OCI-LY1 (cell line): ENCODE measurements at regions not wholly inside any gene's neighbourhood (a gene's known extent, or its start where the extent isn't known, plus 50 kb on each side); places are given as distances from the start of the nearest gene placed in this dataset.

Experiments
- H2AFZ ChIP-seq: fragments of 200-600 bp; sonication (generic), shearing (Covaris generic); 2 replicates; pipeline ENCODE4 v1.6.0; 2014; ENCODE audit warnings: antibody characterized with exemption, mild to moderate bottlenecking, low read length
- H3F3A ChIP-seq: fragments of 200-600 bp; sonication (generic), shearing (Covaris generic); 2 replicates; pipeline ENCODE4 v1.6.0; 2014; ENCODE audit warnings: mild to moderate bottlenecking, antibody characterized with exemption, low read length, moderate library complexity; ENCODE audit not compliant: insufficient read depth
- H3K27ac ChIP-seq: fragments of 200-600 bp; sonication (generic); 2 replicates; pipeline ENCODE4 v1.5.1; 2014; ENCODE audit warnings: low read length, mixed run types, mild to moderate bottlenecking, low read depth; ENCODE audit not compliant: poor library complexity, severe bottlenecking
- H3K27me3 ChIP-seq: fragments of 200-600 bp; sonication (generic); 2 replicates; pipeline ENCODE4 v1.6.0; 2014; ENCODE audit warnings: antibody characterized with exemption, mild to moderate bottlenecking, low read length, moderate library complexity; ENCODE audit not compliant: insufficient read depth
- H3K36me3 ChIP-seq: fragments of 200-600 bp; sonication (generic); 2 replicates; pipeline ENCODE4 v1.6.1; 2014; ENCODE audit warnings: mild to moderate bottlenecking, antibody characterized with exemption, low read length, moderate library complexity, mixed read lengths; ENCODE audit not compliant: insufficient read depth
- H3K4me1 ChIP-seq: fragments of 200-600 bp; sonication (generic); 2 replicates; pipeline ENCODE4 v1.5.1; 2014; ENCODE audit warnings: mild to moderate bottlenecking, low read length, moderate library complexity; ENCODE audit not compliant: insufficient read depth, severe bottlenecking
- H3K4me2 ChIP-seq: fragments of 200-600 bp; sonication (generic), shearing (Covaris generic); 2 replicates; pipeline ENCODE4 v1.6.1; 2014; ENCODE audit warnings: low read length
- H3K4me3 ChIP-seq: fragments of 200-600 bp; sonication (generic); 2 replicates; pipeline ENCODE4 v1.5.1; 2014; ENCODE audit warnings: low read length, low read depth, mild to moderate bottlenecking, mixed read lengths; ENCODE audit not compliant: poor library complexity, severe bottlenecking
- H3K79me2 ChIP-seq: fragments of 200-600 bp; shearing (Covaris generic); 2 replicates; pipeline ENCODE4 v1.6.1; 2016; ENCODE audit warnings: mixed run types, low read length, mixed read lengths; ENCODE audit not compliant: insufficient read depth
- H3K9ac ChIP-seq: fragments of 200-600 bp; sonication (generic), shearing (Covaris generic); 2 replicates; pipeline ENCODE4 v1.6.1; 2014; ENCODE audit warnings: mild to moderate bottlenecking, low read length, mixed read lengths
- H3K9me2 ChIP-seq: fragments of 200-600 bp; sonication (generic), shearing (Covaris generic); 2 replicates; pipeline ENCODE4 v1.6.1; 2014; ENCODE audit warnings: low read depth, mild to moderate bottlenecking, low read length, mixed read lengths
- H3K9me3 ChIP-seq: fragments of 200-600 bp; shearing (Covaris generic); 2 replicates; pipeline ENCODE4 v1.6.1; 2014; ENCODE audit warnings: low read length, mixed read lengths
- H4K20me1 ChIP-seq: fragments of 200-600 bp; sonication (generic), shearing (Covaris generic); 2 replicates; pipeline ENCODE4 v1.6.0; 2016; ENCODE audit warnings: mild to moderate bottlenecking, low read length; ENCODE audit not compliant: insufficient read depth
- CTCF ChIP-seq: fragments of 200-600 bp; sonication (generic), shearing (Covaris generic); IDR thresholded peaks from 2 replicates; pipeline ENCODE4 v1.5.1; 2017; ENCODE audit warnings: mild to moderate bottlenecking, antibody characterized with exemption, low read length, moderate library complexity, mixed read lengths
- EZH2 ChIP-seq: fragments of 200-600 bp; sonication (generic), shearing (Covaris generic); IDR thresholded peaks from 2 replicates; pipeline ENCODE4 v1.8.0; 2017; ENCODE audit warnings: borderline replicate concordance, mixed run types, mild to moderate bottlenecking, antibody characterized with exemption, low read length, moderate library complexity, mixed read lengths

- Histone ChIP-seq H3K4me2 (no peak overlapping the region), H3K36me3 (no peaks in the 10 kb centered on the region)
- no peak for TF ChIP-seq EZH2
- no peak for TF ChIP-seq CTCF
These were observed 650.9 kb upstream of the ANKRD30A start for GRCh38 chr10:36474456-36474855.

GRCh38 chr10:36473122-36473521 lies 652.3 kb upstream of the ANKRD30A start:
- Histone ChIP-seq H2AFZ (no peak overlapping the region), H3K36me3 (no peaks in the 10 kb centered on the region), H3K4me1 (no peaks in the 10 kb centered on the region), H3K4me2 (no peak overlapping the region), H3K4me3 (no peak overlapping the region), H3K9me2 (no peaks in the 10 kb centered on the region), H3K9me3 (no peaks in the 10 kb centered on the region), H4K20me1 (no peaks in the 10 kb centered on the region), H3K27ac (no peak overlapping the region), H3K79me2 (no peaks in the 10 kb centered on the region), H3K27me3 (no peaks in the 10 kb centered on the region), H3F3A (no peaks in the 10 kb centered on the region), H3K9ac (no peak overlapping the region)
- TF ChIP-seq CTCF: no peak
- no peak for TF ChIP-seq EZH2

More at GRCh38 chr10:36474456-36474855, 650.9 kb upstream of the ANKRD30A start:
- Histone ChIP-seq H3K9ac (no peak overlapping the region), H3K27ac (no peak overlapping the region), H3K9me3 (no peaks in the 10 kb centered on the region), H4K20me1 (no peaks in the 10 kb centered on the region), H3K9me2 (no peaks in the 10 kb centered on the region), H3F3A (no peaks in the 10 kb centered on the region), H3K79me2 (no peaks in the 10 kb centered on the region), H3K4me3 (no peak overlapping the region), H3K27me3 (no peaks in the 10 kb centered on the region), H2AFZ (no peak overlapping the region), H3K4me1 (no peaks in the 10 kb centered on the region)

GRCh38 chr10:36469585-36469984 lies 655.8 kb upstream of the ANKRD30A start:
- H3K27ac ChIP-seq: no peak overlapping the region
- TF ChIP-seq CTCF (no peak), EZH2 (no peak)
- H3K27me3 ChIP-seq: no peaks in the 10 kb centered on the region
- no peaks in the 10 kb centered on the region for H3F3A ChIP-seq
- no peaks in the 10 kb centered on the region for H3K9me3 ChIP-seq
- no peak overlapping the region for H3K9ac ChIP-seq
- no peak overlapping the region for H2AFZ ChIP-seq
- no peaks in the 10 kb centered on the region for H3K79me2 ChIP-seq
- H3K4me2 ChIP-seq: no peak overlapping the region
- no peaks in the 10 kb centered on the region for H4K20me1 ChIP-seq
- no peaks in the 10 kb centered on the region for H3K9me2 ChIP-seq
- H3K4me3 ChIP-seq: no peak overlapping the region
- H3K4me1 ChIP-seq: no peaks in the 10 kb centered on the region
- H3K36me3 ChIP-seq: no peaks in the 10 kb centered on the region
